ENCODE measurements at regions not wholly inside any gene's neighbourhood (a gene's known extent, or its start where the extent isn't known, plus 50 kb on each side); places are given as distances from the start of the nearest gene placed in this dataset.

DNA sequence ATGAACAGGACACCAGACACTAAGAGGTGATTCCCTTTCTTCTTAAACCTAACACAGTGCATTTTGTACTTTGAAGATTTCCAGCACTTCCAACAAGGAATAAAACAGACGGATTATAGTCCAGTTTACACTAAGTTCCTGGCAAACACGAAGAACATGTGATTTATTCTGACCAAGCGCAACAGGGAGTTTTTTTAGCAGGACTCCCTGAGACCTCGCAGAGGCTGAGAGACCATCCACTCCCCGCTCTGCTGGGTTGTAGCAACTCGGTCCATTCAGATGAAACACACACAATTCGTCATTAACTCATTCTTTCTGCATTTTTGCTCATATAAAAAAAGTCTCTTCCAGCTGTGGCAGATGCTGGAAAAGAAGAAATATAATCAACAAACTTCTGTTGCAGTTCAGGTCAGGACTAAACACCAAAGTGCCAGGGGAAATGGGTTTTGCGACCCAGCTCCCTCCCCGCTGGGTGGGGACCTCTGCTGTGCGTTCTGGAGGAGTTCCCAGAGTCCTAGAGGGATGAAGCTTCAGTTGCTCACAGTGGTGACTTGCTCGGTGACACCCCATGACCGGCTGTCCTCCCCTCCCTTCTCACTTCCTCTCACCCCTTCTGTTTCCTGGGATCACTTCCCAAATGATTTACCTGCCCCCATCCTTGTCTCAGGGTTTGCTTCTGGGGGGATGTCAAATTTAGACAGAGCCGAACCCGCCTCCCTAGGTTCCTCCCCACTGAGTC is 52.5 kb downstream of the KCNF1 start:
- 42% methylated on average over 14 of the region's 14 CpGs for WGBS, 2 donors

DNA sequence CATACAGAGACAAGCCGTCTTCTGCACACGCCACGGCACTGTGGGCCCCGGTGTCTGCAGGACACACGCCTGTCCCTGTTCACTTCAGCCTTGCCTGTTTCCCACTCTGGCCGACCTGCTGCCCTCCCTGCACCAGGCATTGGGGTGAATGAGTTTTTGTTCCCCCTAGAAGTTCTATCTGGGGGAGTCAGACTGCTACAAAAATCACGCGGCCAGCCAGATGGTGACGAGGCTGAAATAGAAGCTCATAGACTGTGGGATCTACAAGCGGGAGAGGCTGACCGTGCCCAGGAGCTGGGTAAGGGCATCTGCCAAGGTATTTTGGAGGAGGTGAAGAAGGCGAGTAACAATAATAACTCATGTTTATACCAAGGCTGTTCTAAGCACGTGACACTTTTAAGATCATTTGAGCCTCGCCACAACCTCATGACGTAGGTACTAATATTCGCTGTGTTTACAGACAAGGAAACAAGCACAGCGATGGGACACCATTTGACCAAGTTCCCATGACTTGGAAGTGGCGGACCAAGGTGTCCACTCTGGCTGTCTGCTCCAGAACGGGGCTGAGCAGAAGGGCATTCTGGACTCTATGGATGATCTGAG is 53.6 kb downstream of the KCNF1 start:
- intact Hi-C loops (cut with DNase I; ENCODE audit: low total_unique reads) = no loop called here
- DNase-seq (ENCODE audit: low spot score in 2 of 2) = no peak

More for the DNA sequence above, 52.5 kb downstream of the KCNF1 start:
- DNase-seq (ENCODE audit: low spot score in 2 of 2) = no peak
- intact Hi-C loops (cut with DNase I; ENCODE audit: low total_unique reads) = no loop called here
- TF ChIP-seq POLR2A (IDR thresholded peaks at IDR 0.05) = no peak
- TF ChIP-seq, protein P1, sequence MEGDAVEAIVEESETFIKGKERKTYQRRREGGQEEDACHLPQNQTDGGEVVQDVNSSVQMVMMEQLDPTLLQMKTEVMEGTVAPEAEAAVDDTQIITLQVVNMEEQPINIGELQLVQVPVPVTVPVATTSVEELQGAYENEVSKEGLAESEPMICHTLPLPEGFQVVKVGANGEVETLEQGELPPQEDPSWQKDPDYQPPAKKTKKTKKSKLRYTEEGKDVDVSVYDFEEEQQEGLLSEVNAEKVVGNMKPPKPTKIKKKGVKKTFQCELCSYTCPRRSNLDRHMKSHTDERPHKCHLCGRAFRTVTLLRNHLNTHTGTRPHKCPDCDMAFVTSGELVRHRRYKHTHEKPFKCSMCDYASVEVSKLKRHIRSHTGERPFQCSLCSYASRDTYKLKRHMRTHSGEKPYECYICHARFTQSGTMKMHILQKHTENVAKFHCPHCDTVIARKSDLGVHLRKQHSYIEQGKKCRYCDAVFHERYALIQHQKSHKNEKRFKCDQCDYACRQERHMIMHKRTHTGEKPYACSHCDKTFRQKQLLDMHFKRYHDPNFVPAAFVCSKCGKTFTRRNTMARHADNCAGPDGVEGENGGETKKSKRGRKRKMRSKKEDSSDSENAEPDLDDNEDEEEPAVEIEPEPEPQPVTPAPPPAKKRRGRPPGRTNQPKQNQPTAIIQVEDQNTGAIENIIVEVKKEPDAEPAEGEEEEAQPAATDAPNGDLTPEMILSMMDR (IDR thresholded peaks at IDR 0.05) = no peak
- no peak overlapping the region for H3K4me3 ChIP-seq (ENCODE audit: low read depth, poor library complexity, severe bottlenecking)

DNA sequence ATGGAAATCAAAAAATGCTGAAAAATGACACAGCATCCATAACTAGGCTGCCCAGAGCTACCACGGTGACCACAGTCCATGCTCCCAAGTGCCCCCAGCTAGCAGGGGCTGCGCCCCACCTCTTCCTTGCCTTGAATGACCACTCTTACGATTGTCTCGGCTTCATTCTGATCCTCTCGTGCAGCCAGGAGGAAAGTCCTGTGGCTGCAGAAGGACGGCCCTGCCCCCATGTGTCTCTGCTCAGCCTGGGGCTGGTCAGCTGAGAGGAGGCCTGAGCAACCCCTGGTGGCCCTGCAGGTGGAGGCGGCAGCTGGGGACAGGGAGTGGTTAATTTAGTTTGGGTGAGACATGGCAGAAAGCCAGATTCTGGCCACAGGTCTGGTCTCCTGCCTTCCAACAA is 54.3 kb downstream of the KCNF1 start:
- no peak overlapping the region for H3K4me3 ChIP-seq (ENCODE audit: low read depth, poor library complexity, severe bottlenecking)
- 91 to 92% methylated on average over 6 to 7 of the region's 7 CpGs for WGBS, 2 donors
- intact Hi-C loops (cut with DNase I; ENCODE audit: low total_unique reads) = no loop called here
- TF ChIP-seq, protein P1 (IDR thresholded peaks at IDR 0.05) = no peak
- no peak for TF ChIP-seq POLR2A (IDR thresholded peaks at IDR 0.05)
- DNase-seq (ENCODE audit: low spot score in 2 of 2) = no peak

More for the DNA sequence above, 53.6 kb downstream of the KCNF1 start:
- no peak for TF ChIP-seq POLR2A (IDR thresholded peaks at IDR 0.05)
- TF ChIP-seq, protein P1 (IDR thresholded peaks at IDR 0.05) = no peak
- no peak overlapping the region for H3K4me3 ChIP-seq (ENCODE audit: low read depth, poor library complexity, severe bottlenecking)
- WGBS, 2 donors = 93% methylated on average over 19 of the region's 19 CpGs

DNA sequence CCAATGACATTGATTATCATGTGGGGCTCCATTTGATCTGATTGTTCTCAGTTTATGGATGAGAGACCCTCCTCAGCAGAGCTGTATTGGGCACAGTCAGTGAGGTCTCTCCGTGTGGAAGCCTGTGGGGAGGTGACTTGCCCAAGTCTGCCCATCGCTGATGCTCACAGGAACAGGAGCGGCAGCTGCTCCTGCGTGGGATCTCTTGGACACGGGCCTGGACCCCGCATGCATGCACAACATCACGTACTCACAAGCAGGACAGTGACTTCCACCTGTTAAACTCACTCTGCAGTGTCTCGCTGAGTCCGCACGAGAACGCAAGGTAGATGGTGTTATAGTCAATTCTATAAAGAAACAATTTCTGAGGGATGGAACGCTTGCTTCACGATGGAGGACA is 55.0 kb downstream of the KCNF1 start:
- intact Hi-C loops (cut with DNase I; ENCODE audit: low total_unique reads) = no loop called here
- no peak for TF ChIP-seq POLR2A (IDR thresholded peaks at IDR 0.05)
- TF ChIP-seq, protein P1 (IDR thresholded peaks at IDR 0.05) = no peak
- no peak overlapping the region for H3K4me3 ChIP-seq (ENCODE audit: low read depth, poor library complexity, severe bottlenecking)
- 86 to 90% methylated on average over 13 of the region's 13 CpGs for WGBS, 2 donors
- DNase-seq (ENCODE audit: low spot score in 2 of 2) = no peak

DNA sequence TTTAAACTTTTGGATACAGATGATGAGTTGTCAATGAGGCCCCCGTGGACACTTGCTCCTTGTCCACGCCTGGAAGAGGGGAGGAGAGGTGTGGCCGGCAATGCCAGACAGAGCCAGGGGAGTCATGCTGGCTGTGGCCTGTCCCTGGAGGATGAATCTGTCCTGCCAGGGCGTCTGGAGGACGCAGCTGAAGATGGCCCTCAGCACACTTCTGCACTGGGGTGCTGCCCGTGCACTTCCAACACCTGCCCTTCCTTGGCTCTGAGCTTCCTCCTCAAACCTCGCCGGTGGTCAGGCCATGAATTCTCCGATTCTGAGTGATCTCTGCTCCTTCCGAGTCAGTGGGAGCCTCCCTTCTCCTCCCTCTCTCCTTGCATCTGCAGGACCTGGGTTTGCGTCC is 56.4 kb downstream of the KCNF1 start:
- TF ChIP-seq POLR2A (IDR thresholded peaks at IDR 0.05) = no peak
- TF ChIP-seq, protein P1 (IDR thresholded peaks at IDR 0.05) = no peak
- intact Hi-C loops (cut with DNase I; ENCODE audit: low total_unique reads) = no loop called here
- WGBS, 2 donors = 82 to 89% methylated on average over 11 of the region's 11 CpGs

More for the DNA sequence above, 56.4 kb downstream of the KCNF1 start:
- DNase-seq (ENCODE audit: low spot score in 2 of 2) = no peak
- no peak overlapping the region for H3K4me3 ChIP-seq (ENCODE audit: low read depth, poor library complexity, severe bottlenecking)
